ENCODE measurements at regions not wholly inside any gene's neighbourhood (a gene's known extent, or its start where the extent isn't known, plus 50 kb on each side); places are given as distances from the start of the nearest gene placed in this dataset.

DNA sequence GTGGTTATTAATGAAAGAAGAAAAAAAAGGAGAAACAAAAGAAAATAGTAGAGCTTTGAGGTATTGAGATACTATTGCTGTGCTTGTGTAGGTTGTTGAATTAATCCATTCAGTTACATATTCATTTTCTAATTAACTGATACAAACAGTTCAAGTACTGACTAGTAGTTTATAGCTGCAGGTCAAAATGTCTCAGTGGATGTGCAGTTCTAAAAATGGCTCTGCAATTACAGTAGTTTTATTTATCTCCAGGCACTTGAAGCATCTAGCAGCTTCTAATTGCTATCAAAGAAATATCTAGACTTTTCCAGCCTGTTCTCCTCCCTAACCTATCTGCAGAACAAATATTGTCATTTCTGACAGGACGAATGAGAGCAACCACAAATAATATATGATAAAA is 1887.7 kb upstream of the PCDH7 start:
- TF ChIP-seq, protein P1, sequence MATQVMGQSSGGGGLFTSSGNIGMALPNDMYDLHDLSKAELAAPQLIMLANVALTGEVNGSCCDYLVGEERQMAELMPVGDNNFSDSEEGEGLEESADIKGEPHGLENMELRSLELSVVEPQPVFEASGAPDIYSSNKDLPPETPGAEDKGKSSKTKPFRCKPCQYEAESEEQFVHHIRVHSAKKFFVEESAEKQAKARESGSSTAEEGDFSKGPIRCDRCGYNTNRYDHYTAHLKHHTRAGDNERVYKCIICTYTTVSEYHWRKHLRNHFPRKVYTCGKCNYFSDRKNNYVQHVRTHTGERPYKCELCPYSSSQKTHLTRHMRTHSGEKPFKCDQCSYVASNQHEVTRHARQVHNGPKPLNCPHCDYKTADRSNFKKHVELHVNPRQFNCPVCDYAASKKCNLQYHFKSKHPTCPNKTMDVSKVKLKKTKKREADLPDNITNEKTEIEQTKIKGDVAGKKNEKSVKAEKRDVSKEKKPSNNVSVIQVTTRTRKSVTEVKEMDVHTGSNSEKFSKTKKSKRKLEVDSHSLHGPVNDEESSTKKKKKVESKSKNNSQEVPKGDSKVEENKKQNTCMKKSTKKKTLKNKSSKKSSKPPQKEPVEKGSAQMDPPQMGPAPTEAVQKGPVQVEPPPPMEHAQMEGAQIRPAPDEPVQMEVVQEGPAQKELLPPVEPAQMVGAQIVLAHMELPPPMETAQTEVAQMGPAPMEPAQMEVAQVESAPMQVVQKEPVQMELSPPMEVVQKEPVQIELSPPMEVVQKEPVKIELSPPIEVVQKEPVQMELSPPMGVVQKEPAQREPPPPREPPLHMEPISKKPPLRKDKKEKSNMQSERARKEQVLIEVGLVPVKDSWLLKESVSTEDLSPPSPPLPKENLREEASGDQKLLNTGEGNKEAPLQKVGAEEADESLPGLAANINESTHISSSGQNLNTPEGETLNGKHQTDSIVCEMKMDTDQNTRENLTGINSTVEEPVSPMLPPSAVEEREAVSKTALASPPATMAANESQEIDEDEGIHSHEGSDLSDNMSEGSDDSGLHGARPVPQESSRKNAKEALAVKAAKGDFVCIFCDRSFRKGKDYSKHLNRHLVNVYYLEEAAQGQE (IDR thresholded peaks at IDR 0.05; ENCODE audit: insufficient replicate concordance, low read depth): no peak
- TF ChIP-seq, protein P2, sequence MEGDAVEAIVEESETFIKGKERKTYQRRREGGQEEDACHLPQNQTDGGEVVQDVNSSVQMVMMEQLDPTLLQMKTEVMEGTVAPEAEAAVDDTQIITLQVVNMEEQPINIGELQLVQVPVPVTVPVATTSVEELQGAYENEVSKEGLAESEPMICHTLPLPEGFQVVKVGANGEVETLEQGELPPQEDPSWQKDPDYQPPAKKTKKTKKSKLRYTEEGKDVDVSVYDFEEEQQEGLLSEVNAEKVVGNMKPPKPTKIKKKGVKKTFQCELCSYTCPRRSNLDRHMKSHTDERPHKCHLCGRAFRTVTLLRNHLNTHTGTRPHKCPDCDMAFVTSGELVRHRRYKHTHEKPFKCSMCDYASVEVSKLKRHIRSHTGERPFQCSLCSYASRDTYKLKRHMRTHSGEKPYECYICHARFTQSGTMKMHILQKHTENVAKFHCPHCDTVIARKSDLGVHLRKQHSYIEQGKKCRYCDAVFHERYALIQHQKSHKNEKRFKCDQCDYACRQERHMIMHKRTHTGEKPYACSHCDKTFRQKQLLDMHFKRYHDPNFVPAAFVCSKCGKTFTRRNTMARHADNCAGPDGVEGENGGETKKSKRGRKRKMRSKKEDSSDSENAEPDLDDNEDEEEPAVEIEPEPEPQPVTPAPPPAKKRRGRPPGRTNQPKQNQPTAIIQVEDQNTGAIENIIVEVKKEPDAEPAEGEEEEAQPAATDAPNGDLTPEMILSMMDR (IDR thresholded peaks at IDR 0.05; ENCODE audit: insufficient read depth, low read length): no peak
- TF ChIP-seq GABPA (IDR thresholded peaks at IDR 0.05; ENCODE audit: low read depth) (no peak), POLR2AphosphoS5 (IDR thresholded peaks at IDR 0.05; ENCODE audit: low read depth) (no peak), SPI1 (IDR thresholded peaks at IDR 0.05; ENCODE audit: borderline replicate concordance, low read depth) (no peak)
- Histone ChIP-seq H3K27ac (replicated peaks) (no peak overlapping the region), H3K27me3 (ENCODE audit: insufficient read depth, poor library complexity, severe bottlenecking) (no peaks in the 10 kb centered on the region), H3K4me3 (replicated peaks; ENCODE audit: insufficient read depth, low read length) (no peak overlapping the region)
- no peak for DNase-seq (ENCODE audit: low read depth in 1 of 2, low spot score in 1 of 2)

DNA sequence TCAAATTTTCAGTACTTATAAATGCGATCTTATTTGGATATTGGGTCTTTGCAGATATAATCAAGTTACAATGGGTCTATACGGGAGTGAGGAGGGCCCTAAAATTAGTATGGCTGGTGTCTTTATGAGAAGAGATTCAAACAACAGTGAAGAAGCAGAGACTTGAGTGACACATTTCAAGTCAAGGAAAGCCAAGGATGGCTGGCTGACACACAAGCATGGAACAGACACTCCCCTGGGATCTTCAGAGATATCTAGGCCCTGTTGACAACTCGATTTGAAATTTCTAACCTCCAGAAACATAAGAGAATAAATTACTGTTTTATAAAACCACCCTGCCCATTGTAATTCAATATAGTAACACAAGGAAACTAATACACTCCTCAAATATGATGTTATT is 1886.0 kb upstream of the PCDH7 start:
- H3K27ac ChIP-seq (replicated peaks): no peak overlapping the region
- no peak overlapping the region for H3K4me3 ChIP-seq (replicated peaks; ENCODE audit: insufficient read depth, low read length)
- DNase-seq (ENCODE audit: low read depth in 1 of 2, low spot score in 1 of 2): no peak
- TF ChIP-seq, protein P1 (IDR thresholded peaks at IDR 0.05; ENCODE audit: insufficient replicate concordance, low read depth): no peak
- TF ChIP-seq GABPA (IDR thresholded peaks at IDR 0.05; ENCODE audit: low read depth): no peak
- TF ChIP-seq, protein P2 (IDR thresholded peaks at IDR 0.05; ENCODE audit: insufficient read depth, low read length): no peak
- TF ChIP-seq SPI1 (IDR thresholded peaks at IDR 0.05; ENCODE audit: borderline replicate concordance, low read depth): no peak
- no peak for TF ChIP-seq POLR2AphosphoS5 (IDR thresholded peaks at IDR 0.05; ENCODE audit: low read depth)
- no peaks in the 10 kb centered on the region for H3K27me3 ChIP-seq (ENCODE audit: insufficient read depth, poor library complexity, severe bottlenecking)

DNA sequence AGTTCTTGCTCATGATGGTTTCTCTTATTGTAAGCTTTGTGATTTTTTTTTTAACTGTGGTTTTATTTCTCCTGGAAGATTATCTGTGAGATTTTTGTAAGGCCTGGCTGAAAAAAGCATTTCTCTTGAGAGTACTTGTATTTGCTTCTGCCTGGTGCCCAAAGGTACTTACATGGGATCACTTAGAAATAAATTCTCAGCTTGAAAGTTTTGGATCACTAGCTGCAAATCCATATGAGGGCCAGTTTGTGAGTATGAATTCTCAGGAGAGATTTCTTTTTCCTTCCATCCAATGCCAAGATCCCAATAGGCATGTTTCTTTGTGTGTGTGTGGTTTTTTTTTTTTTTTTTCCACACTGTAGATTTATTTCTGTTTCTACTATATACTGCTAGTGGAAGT is 1884.7 kb upstream of the PCDH7 start:
- no peak overlapping the region for H3K4me3 ChIP-seq (replicated peaks; ENCODE audit: insufficient read depth, low read length)
- no peak overlapping the region for H3K27ac ChIP-seq (replicated peaks)
- no peaks in the 10 kb centered on the region for H3K27me3 ChIP-seq (ENCODE audit: insufficient read depth, poor library complexity, severe bottlenecking)
- no peak for DNase-seq (ENCODE audit: low read depth in 1 of 2, low spot score in 1 of 2)
- TF ChIP-seq POLR2AphosphoS5 (IDR thresholded peaks at IDR 0.05; ENCODE audit: low read depth): no peak
- TF ChIP-seq SPI1 (IDR thresholded peaks at IDR 0.05; ENCODE audit: borderline replicate concordance, low read depth): no peak
- no peak for TF ChIP-seq GABPA (IDR thresholded peaks at IDR 0.05; ENCODE audit: low read depth)
- TF ChIP-seq, protein P2 (IDR thresholded peaks at IDR 0.05; ENCODE audit: insufficient read depth, low read length): no peak
- TF ChIP-seq, protein P1 (IDR thresholded peaks at IDR 0.05; ENCODE audit: insufficient replicate concordance, low read depth): no peak

Measured in HL-60 (cell line).